ENCODE measurements at regions not wholly inside any gene's neighbourhood (a gene's known extent, or its start where the extent isn't known, plus 50 kb on each side); places are given as distances from the start of the nearest gene placed in this dataset.

DNA sequence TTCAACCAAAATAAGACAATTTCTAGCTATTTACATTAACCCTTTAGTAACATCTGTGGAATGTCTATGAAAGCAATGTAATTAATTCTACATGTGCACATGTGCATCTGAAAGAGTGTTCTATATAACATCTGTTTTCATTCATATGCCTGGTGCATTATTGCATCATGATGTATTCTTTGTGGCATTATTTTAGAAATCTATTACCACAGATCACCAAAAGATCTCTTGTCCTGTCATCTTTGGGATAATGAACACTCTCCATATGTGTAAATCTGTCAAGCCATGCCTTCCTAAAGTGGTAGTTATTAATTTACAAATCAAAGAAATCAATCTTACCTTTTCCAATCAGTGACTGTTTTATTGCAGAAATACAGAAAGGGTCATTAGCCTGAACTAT lies 86.9 kb downstream of the TRIB2 start:
- Histone ChIP-seq H3K36me3 (no peaks in the 10 kb centered on the region), H3K27me3 (no peaks in the 10 kb centered on the region), H4K20me1 (ENCODE audit: low read depth) (no peaks in the 10 kb centered on the region), H3K4me1 (no peaks in the 10 kb centered on the region), H3K9me3 (ENCODE audit: low read depth) (no peaks in the 10 kb centered on the region), H3F3A (ENCODE audit: low read depth) (no peaks in the 10 kb centered on the region), H2AFZ (replicated peaks) (no peak overlapping the region), H3K79me2 (ENCODE audit: low read depth) (no peaks in the 10 kb centered on the region), H3K9ac (no peak overlapping the region), H3K4me2 (no peak overlapping the region), H3K27ac (no peak overlapping the region), H3K4me3 (no peak overlapping the region)
- Mint-ChIP-seq H3K27me3 (ENCODE audit: insufficient read depth, low read depth) (no peaks in the 10 kb centered on the region), H3K9me3 (peaks cover 15% of the 10 kb centered on the region), H3K4me1 (no peaks in the 10 kb centered on the region), H3K36me3 (no peaks in the 10 kb centered on the region), H3K27ac (no peak overlapping the region), H3K4me3 (no peak overlapping the region)
- no peak for TF ChIP-seq EZH2 (IDR thresholded peaks at IDR 0.05)
- TF ChIP-seq, protein P1, sequence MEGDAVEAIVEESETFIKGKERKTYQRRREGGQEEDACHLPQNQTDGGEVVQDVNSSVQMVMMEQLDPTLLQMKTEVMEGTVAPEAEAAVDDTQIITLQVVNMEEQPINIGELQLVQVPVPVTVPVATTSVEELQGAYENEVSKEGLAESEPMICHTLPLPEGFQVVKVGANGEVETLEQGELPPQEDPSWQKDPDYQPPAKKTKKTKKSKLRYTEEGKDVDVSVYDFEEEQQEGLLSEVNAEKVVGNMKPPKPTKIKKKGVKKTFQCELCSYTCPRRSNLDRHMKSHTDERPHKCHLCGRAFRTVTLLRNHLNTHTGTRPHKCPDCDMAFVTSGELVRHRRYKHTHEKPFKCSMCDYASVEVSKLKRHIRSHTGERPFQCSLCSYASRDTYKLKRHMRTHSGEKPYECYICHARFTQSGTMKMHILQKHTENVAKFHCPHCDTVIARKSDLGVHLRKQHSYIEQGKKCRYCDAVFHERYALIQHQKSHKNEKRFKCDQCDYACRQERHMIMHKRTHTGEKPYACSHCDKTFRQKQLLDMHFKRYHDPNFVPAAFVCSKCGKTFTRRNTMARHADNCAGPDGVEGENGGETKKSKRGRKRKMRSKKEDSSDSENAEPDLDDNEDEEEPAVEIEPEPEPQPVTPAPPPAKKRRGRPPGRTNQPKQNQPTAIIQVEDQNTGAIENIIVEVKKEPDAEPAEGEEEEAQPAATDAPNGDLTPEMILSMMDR (IDR thresholded peaks at IDR 0.05): no peak
- no peak for TF ChIP-seq EZH2phosphoT487 (IDR thresholded peaks at IDR 0.05)
- DNase-seq (ENCODE audit: low spot score): no peak

GRCh38 chr2:12804091-12804856 lies 87.5 kb downstream of the TRIB2 start:
- Histone ChIP-seq H3K79me2 (ENCODE audit: low read depth) (no peaks in the 10 kb centered on the region), H3K4me3 (no peak overlapping the region), H4K20me1 (ENCODE audit: low read depth) (no peaks in the 10 kb centered on the region), H2AFZ (replicated peaks) (no peak overlapping the region), H3K9me3 (ENCODE audit: low read depth) (no peaks in the 10 kb centered on the region), H3K27me3 (no peaks in the 10 kb centered on the region), H3K36me3 (no peaks in the 10 kb centered on the region), H3K27ac (no peak overlapping the region), H3F3A (ENCODE audit: low read depth) (no peaks in the 10 kb centered on the region), H3K9ac (no peak overlapping the region), H3K4me1 (no peaks in the 10 kb centered on the region), H3K4me2 (no peak overlapping the region)
- H3K4me1 Mint-ChIP-seq: no peaks in the 10 kb centered on the region
- H3K36me3 Mint-ChIP-seq: no peaks in the 10 kb centered on the region
- peaks cover 15% of the 10 kb centered on the region for H3K9me3 Mint-ChIP-seq
- H3K27me3 Mint-ChIP-seq (ENCODE audit: insufficient read depth, low read depth): no peaks in the 10 kb centered on the region
- no peak for DNase-seq (ENCODE audit: low spot score)
- no peak overlapping the region for H3K4me3 Mint-ChIP-seq
- no peak for TF ChIP-seq EZH2phosphoT487 (IDR thresholded peaks at IDR 0.05)
- no peak overlapping the region for H3K27ac Mint-ChIP-seq

GRCh38 chr2:12805033-12805432 lies 88.3 kb downstream of the TRIB2 start:
- no peak overlapping the region for H3K4me3 Mint-ChIP-seq
- no peaks in the 10 kb centered on the region for H3K27me3 Mint-ChIP-seq (ENCODE audit: insufficient read depth, low read depth)
- H3K4me1 Mint-ChIP-seq: no peaks in the 10 kb centered on the region
- H3K36me3 Mint-ChIP-seq: no peaks in the 10 kb centered on the region
- no peak overlapping the region for H3K9ac ChIP-seq
- no peaks in the 10 kb centered on the region for H3K4me1 ChIP-seq
- H3K27ac Mint-ChIP-seq: no peak overlapping the region
- H3K36me3 ChIP-seq: no peaks in the 10 kb centered on the region
- H3K79me2 ChIP-seq (ENCODE audit: low read depth): no peaks in the 10 kb centered on the region
- no peak overlapping the region for H3K4me2 ChIP-seq
- H3K9me3 Mint-ChIP-seq: peaks cover 15% of the 10 kb centered on the region
- H4K20me1 ChIP-seq (ENCODE audit: low read depth): no peaks in the 10 kb centered on the region
- no peak overlapping the region for H2AFZ ChIP-seq (replicated peaks)
- H3K27me3 ChIP-seq: no peaks in the 10 kb centered on the region
- H3K4me3 ChIP-seq: no peak overlapping the region
- no peak for DNase-seq (ENCODE audit: low spot score)
- no peak for TF ChIP-seq EZH2phosphoT487 (IDR thresholded peaks at IDR 0.05)
- no peak for TF ChIP-seq EZH2 (IDR thresholded peaks at IDR 0.05)
- TF ChIP-seq, protein P1 (IDR thresholded peaks at IDR 0.05): no peak
- no peak overlapping the region for H3K27ac ChIP-seq
- no peaks in the 10 kb centered on the region for H3K9me3 ChIP-seq (ENCODE audit: low read depth)
- no peaks in the 10 kb centered on the region for H3F3A ChIP-seq (ENCODE audit: low read depth)

DNA sequence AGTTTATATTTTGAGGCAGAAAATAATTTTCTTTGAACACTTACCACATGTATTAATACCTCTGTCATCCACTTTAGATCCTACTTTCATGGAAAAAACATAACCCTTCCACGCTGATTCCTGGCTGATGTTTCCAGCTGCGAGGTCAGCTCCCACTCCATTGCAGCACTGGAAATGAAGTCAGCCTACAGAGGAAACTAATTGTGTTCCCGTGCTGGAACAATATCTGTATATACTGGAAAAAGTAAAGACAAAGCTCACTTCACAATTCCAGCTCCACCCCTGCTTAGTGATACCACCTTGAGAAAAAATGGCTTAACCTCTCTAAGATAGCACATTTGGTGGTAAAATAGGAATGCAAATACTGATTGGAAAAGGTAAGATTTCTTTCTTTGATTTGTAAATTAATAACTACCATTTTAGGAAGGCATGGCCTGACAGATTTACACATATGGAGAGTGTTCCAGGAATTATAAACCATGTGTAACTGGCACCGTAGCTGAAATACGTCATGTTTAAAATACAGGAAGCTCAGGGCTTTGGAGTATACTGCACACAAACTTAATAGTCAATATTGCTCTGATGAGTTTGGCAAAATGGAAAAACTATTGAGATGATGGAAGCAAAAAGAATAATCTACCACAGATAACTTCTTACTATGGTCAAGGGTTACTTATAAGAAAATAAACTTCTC lies 90.0 kb downstream of the TRIB2 start:
- no peaks in the 10 kb centered on the region for H3K9me3 ChIP-seq (ENCODE audit: low read depth)
- no peaks in the 10 kb centered on the region for H3K79me2 ChIP-seq (ENCODE audit: low read depth)
- Mint-ChIP-seq H3K9me3 (peaks cover 4% of the 10 kb centered on the region), H3K4me1 (no peaks in the 10 kb centered on the region), H3K4me3 (no peak overlapping the region), H3K27ac (no peak overlapping the region), H3K27me3 (ENCODE audit: insufficient read depth, low read depth) (no peaks in the 10 kb centered on the region), H3K36me3 (no peaks in the 10 kb centered on the region)
- no peaks in the 10 kb centered on the region for H4K20me1 ChIP-seq (ENCODE audit: low read depth)
- no peaks in the 10 kb centered on the region for H3K36me3 ChIP-seq
- H3K4me2 ChIP-seq: no peak overlapping the region
- H3K27ac ChIP-seq: no peak overlapping the region
- no peak overlapping the region for H3K9ac ChIP-seq
- H3K4me3 ChIP-seq: no peak overlapping the region
- H3F3A ChIP-seq (ENCODE audit: low read depth): no peaks in the 10 kb centered on the region
- no peaks in the 10 kb centered on the region for H3K4me1 ChIP-seq
- H3K27me3 ChIP-seq: no peaks in the 10 kb centered on the region
- TF ChIP-seq EZH2phosphoT487 (IDR thresholded peaks at IDR 0.05): no peak
- TF ChIP-seq, protein P1 (IDR thresholded peaks at IDR 0.05): no peak
- TF ChIP-seq EZH2 (IDR thresholded peaks at IDR 0.05): no peak
- H2AFZ ChIP-seq (replicated peaks): no peak overlapping the region
- DNase-seq (ENCODE audit: low spot score): no peak
